ENCODE measurements at regions not wholly inside any gene's neighbourhood (a gene's known extent, or its start where the extent isn't known, plus 50 kb on each side); places are given as distances from the start of the nearest gene placed in this dataset.

DNA sequence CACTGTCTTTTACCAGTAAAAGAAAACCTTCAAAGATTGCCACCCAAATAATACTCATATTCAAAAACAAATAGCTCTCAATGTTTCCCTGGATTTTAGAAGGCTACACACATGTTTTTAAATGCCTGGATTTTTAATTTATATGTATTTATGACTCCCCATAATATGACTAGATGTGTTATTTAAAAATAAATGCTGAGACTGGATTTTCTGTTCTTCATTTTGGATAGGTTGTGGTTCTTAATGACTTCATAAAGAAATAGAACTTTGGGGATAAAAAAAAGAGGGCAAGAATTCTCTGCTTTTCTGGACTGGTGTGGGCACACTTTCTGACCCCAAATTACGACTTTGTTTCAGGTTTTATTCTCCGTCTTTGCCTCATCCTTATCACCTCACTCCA is 62.8 kb upstream of the LEKR1 start:
- TF ChIP-seq, protein P1, sequence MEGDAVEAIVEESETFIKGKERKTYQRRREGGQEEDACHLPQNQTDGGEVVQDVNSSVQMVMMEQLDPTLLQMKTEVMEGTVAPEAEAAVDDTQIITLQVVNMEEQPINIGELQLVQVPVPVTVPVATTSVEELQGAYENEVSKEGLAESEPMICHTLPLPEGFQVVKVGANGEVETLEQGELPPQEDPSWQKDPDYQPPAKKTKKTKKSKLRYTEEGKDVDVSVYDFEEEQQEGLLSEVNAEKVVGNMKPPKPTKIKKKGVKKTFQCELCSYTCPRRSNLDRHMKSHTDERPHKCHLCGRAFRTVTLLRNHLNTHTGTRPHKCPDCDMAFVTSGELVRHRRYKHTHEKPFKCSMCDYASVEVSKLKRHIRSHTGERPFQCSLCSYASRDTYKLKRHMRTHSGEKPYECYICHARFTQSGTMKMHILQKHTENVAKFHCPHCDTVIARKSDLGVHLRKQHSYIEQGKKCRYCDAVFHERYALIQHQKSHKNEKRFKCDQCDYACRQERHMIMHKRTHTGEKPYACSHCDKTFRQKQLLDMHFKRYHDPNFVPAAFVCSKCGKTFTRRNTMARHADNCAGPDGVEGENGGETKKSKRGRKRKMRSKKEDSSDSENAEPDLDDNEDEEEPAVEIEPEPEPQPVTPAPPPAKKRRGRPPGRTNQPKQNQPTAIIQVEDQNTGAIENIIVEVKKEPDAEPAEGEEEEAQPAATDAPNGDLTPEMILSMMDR (IDR thresholded peaks at IDR 0.05) = no peak
- no peak for TF ChIP-seq POLR2A (IDR thresholded peaks at IDR 0.05)

All from body of pancreas (tissue), 4 donors.